Activated gamma-delta T cell treated with Interleukin-2 at 50 U/mL for 16 hours (primary cell): ENCODE measurements at regions not wholly inside any gene's neighbourhood (a gene's known extent, or its start where the extent isn't known, plus 50 kb on each side); places are given as distances from the start of the nearest gene placed in this dataset.

Experiments
- DNase-seq: peaks from one replicate; pipeline ENCODE4 v3.0.0-alpha.2; 2020

DNA sequence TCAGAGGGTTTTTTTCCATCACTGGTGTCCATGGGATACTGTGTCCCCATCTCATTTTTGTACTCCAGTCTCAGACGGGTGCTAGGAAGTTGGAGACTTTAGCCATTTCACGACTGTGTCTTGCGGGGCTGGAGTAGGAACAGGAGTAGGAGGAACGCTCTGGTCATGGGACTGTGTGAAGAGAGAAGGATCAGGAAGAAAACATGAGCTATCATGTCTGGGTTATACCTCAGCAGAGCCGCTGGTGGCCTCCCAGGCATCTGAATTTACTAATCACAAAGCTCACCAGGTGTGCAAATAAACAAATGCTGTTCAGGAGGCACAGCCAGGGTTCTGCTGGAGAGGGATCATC, 225.4 kb downstream of the SEC14L1 start:
- DNase-seq, result no peak

DNA sequence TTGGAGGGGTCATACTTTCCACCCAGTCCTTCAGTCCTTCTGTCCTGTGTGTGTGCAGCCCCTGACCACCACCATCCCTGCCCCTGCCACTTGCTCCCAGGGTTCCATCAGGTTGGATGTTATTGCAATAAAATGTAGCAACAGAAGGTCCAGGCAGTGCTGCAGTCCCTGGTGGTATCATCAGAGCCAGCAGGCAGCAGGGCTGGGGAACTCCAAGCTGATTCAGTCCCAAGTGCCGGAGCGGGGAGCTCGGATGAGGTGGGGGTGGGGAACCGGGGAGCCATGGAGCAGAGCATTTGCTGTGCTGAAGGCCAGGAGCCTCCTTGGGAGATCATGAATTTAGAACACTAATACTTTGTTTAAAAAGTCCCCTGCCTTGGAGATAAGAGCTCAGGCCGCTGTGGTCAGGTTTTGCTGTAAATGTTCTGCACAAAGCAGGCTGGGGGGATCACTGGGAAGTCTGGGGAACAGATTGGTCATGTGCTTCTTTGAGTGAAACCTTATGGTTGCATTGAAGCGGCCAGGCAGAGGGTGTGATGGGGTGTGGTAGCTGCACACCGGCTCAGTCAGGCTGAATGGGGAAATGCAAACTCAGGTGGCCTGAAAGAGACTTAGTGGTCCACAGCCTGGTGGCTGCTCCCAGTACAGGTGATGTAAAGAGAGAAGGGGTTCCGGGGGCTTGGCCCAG, 225.9 kb downstream of the SEC14L1 start:
- DNase-seq, result no peak

DNA sequence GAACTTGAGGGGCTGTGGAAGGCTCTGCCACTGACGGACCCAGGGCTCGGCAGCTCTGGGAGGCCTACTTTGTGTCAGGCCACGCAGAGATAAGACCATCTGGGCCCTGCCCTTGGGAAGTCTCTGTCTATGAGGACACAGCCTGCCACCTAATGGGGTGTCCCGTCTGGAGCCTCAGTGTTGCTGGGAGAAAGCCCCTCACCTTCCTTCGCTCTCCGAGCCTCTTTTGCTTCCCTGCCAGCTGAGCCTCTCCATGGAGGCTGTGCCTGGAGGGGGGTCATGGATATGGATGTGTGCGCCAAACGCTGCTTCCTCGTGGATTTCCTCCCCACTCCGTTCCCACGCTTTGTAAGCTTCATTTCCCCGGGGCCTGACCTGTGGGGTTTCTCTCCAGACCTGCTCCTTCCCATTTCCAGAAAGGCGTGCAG, 228.8 kb downstream of the SEC14L1 start:
- DNase-seq, result no peak

DNA sequence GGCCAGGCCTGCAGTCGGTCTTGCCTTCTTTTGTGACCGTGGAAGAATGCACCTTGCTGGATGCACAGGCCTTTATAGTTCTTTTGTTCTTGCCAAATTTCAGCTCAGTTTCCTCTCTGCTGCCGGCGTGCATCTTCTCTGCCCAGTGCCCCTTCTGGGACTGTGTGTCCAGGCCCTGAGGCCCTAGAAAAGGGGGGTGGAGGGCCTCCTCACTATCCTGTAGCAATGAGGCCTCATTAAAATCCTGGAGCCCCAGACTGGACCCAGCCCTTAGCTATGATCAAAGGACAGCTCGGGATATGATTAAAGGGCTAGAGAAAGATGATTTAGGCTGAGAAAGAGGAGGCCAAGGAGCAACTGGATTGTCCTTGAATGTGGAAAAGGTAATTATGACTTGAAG, 229.8 kb downstream of the SEC14L1 start:
- no peak for DNase-seq

DNA sequence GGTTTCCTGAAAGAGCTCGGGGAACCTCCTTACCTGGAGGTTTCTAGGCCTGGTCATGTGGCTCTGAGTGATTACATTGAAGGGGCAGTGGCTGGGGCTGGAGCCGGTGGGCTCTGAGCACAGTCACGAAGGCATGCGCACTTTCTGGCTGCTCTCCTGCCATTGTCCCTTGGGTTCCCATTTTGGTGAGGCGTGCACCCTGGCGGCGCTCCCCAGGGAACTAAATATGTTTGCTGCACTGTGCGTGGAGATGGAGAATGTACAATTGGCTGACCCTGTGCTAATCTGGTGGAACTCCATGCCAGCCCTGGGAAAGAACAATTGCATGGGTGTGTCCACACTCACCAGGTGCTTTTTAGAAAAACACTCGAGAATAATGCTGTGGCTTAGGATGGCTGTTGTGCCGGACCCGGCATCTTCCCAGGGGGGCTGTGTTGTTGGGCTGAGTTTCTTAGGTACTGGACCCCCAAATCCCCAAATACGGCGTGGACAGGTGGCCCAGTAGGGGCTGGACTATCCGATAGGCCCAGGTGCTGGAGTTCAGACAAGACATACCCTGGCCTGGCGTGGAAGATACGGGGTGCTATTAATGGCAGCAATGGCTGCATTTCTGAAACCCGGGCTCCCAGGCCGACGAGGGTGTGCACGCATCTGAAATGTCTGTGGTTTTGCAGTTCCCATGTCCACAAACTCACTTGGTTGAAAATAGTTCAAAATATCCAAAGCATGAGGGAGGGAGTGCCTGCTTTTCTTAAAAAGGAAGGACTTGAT, 230.5 kb downstream of the SEC14L1 start:
- no peak for DNase-seq

DNA sequence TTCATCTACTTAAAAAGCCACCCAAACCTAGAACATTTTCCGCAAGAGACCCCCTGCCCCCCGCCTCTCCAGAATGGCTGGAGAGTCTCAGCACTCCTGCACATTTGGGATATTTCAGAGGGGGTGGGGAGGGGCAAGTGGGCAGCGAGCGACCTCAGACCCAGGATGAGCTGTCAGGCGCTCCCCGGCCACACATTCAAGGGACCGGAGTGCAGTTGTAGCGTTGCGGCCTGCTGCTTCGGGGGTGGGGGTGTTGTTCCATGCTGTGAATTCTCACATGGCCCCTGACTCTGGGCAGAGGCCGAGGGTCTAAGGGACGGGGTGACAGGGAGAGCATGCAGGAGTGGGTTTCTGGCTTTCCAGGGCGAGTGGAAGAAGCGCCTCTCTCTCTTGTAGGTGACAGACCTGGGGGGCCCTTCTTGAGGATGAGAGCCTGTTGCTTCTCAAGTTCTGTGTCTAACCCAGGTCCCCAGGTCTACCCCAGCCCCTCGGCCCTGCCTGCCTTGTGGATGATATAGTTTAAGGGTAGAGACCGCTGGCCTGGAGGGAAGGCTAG, 231.2 kb downstream of the SEC14L1 start:
- DNase-seq, result no peak

DNA sequence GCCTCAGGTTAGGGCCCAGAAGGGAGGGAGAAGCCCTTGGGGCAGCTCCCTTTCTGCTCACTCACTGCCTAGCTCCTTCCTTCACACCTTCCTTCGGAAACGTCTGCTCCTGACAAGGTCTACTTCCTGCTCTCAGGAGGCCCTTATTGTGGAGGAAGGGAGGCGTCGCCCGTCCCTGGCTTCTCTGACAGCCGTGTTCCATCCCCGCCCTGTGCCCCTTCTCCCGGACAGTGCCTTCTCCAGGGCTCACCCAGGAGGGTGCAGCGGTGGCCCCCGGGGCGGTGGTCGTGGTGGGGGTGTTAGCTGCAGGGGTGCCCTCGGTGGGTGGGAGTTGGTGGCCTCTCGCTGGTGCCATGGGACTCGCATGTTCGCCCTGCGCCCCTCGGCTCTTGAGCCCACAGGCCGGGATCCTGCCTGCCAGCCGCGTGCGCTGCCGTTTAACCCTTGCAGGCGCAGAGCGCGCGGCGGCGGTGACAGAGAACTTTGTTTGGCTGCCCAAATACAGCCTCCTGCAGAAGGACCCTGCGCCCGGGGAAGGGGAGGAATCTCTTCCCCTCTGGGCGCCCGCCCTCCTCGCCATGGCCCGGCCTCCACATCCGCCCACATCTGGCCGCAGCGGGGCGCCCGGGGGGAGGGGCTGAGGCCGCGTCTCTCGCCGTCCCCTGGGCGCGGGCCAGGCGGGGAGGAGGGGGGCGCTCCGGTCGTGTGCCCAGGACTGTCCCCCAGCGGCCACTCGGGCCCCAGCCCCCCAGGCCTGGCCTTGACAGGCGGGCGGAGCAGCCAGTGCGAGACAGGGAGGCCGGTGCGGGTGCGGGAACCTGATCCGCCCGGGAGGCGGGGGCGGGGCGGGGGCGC, 231.9 kb downstream of the SEC14L1 start:
- peak; percentile 68 for DNase-seq

DNA sequence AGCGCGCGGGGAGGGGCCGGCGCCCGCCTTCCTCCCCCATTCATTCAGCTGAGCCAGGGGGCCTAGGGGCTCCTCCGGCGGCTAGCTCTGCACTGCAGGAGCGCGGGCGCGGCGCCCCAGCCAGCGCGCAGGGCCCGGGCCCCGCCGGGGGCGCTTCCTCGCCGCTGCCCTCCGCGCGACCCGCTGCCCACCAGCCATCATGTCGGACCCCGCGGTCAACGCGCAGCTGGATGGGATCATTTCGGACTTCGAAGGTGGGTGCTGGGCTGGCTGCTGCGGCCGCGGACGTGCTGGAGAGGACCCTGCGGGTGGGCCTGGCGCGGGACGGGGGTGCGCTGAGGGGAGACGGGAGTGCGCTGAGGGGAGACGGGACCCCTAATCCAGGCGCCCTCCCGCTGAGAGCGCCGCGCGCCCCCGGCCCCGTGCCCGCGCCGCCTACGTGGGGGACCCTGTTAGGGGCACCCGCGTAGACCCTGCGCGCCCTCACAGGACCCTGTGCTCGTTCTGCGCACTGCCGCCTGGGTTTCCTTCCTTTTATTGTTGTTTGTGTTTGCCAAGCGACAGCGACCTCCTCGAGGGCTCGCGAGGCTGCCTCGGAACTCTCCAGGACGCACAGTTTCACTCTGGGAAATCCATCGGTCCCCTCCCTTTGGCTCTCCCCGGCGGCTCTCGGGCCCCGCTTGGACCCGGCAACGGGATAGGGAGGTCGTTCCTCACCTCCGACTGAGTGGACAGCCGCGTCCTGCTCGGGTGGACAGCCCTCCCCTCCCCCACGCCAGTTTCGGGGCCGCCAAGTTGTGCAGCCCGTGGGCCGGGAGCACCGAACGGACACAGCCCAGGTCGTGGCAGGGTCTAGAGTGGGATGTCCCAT, 232.8 kb downstream of the SEC14L1 start:
- peak; percentile 44 for DNase-seq

DNA sequence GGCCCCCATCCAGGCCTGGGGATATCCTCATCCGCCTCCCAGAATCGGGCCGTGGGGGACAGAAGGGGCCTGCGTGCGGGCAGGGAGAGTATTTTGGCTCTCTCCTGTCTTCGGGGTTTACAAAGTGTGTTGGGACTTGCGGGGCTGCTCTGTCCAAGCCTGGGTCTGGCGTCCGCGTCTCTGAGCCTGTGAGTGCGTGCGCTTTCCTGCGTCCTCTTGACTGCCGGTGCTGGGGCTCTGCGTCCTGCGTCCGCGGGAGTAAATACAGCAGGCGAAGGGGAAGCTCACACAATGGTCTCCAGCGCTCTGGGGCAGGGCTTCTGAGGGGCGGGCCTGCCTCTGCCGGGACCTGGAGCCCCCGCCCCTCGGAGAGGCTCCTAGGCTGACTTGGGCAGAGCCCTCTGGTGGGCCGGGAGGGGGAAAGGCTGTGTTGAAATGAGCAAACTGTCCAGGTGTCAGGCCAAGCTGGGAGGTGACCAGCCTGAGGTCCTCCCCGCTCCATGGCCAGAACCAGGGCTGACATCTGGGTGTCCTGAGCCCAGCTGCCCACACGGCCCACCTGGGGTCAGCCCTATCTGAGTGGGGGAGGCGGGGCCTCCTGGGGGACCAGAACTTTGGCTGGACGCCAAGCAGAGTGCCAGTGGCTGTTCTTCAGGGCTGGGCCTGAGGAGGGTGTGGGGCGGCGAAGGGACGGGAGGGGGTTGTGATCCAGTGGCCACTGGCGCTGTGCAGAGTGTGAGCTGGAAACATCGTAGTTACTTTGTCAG, 233.6 kb downstream of the SEC14L1 start:
- peak; percentile 79 for DNase-seq

DNA sequence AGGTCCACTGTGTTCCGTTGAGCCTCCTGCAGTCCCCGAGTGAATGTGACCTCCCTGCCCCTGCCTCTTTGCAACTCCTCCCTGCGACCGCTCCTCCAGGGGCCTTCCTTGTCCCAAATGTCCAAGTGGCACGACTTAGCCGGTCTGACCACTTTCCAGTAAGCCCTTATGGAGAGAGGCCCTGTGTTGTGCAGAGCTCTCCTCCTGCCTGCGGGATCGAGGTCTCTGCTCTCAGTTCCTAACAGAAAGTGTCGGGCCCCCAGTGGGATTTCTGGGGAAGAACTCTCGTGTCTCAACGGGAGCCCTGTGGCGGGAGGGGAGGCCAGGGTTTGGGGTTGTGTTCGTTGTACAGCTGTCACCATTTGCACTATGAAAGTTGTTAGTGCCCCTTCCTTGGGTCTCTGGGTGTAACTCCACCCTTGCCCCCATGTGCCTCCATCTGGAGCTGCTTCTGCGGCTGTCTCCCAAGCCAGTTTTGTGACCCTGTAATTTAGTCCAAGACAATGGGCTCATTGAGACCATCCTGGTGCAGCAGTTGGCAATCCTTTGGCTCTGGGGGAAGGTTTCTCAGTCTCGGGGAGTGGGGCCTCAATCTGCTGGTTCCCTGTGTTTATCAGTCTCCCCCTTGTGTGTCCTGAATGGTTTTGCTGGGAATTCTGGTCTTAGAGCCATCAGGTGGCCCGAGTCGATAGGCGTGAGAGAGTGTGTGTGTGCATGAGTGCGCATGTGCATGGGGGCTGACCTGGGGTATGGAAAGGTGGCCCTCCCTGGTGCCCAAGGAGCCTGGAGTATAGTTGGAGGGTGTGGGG, 234.5 kb downstream of the SEC14L1 start:
- no peak for DNase-seq

DNA sequence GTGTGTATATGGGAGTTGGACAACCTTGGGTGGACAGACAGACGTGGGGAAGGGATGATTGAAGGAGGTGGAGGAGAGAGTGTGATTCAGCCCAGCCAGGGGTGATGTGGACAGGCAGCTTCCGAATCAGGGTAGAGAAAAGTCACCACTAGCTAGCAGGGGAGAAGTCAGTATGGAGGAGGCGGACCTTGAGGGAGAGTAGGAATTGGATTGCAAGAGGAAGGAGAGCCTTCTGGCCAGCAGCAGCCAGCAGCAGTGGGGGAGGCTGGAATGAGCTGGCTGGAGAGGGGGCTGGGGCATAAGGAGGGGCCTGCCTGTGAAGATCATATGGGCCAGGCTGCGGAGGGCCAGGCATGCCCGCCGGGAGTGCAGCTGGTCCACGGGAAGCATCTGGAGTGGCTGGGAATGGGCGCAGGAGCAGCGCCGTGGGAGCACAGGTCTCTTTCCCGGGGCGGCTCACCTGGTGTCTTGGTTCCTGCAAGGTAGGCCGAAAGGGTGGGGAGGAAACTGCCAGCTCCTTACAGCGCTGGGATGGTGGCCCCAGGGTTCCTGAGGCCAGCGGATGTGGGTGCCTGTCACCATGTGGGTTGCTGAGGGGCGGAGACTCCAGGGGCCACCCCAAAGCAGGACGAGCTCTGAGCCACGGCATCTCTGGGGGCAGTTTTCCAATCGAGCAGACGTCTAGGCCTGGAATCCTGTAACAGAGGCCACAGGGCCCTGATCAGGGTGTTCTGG, 235.3 kb downstream of the SEC14L1 start:
- peak; percentile 77 for DNase-seq

DNA sequence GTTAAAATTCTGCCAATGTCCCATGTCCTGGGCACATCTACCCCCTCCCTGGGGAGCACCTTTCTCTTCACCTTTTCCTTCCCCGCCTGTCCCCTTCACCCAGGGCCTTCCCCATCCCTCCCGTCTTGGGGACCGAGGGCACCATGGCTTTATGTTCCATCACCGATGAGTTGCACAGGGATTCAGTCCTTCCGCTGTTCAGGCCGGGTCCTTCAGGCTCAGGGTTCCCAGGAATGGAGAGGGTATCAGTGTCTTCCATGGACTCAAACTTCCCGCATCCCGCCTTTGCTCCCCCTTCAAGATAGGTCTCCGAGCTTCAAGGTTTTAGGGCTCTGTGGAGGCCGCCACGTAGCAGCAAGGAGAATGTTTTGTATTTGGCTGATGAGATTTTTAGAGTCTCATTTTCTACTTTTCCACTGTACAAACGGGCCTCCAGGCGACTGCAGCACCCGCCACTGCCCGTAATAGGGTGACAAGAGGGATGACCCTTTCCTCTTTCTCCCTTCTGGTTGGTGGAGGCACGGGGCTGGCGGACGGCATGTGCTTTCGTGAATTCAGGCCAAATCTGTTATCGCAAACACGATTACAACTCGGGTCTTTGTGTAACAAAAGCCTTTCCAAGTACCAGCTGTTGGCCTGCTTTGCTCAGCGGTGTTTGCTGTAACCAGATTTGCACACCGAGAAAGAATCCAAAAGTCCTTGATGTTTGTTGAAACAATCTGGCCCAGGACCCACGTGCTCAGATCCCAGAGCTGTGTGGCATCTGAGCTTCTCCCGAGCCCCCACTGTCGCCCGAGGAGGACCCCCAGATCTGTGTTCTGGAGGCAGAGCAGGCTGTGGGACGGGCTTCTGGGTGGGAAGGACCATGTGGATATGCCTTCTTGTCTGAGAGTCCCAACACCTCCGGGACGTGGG, 236.3 kb downstream of the SEC14L1 start:
- no peak for DNase-seq

DNA sequence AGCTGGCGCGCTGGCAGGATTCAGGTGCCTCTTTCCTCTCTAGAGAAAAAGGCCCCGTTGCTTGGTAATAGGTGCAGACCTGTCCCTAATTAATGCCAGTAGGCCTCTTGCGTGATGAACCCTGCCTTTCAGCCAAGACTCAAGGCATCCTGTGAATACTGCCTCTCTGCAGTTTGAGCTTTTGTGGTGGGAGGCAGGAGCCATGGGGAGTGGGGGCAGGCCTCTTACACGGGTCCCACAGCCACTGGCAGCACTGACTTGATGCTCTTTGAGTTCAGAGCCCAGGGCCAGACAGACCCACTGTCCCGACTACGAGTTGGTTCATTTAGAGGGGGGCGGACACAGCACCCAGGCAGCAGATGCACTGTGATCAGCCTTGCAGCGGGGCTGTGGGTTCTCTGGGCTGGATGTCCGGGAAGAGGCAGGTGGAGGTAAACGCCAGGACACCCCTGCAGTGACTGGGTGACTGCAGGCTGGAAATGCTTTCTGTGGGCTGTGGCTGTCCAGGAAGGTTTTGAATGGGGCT, 237.0 kb downstream of the SEC14L1 start:
- DNase-seq, result no peak

DNA sequence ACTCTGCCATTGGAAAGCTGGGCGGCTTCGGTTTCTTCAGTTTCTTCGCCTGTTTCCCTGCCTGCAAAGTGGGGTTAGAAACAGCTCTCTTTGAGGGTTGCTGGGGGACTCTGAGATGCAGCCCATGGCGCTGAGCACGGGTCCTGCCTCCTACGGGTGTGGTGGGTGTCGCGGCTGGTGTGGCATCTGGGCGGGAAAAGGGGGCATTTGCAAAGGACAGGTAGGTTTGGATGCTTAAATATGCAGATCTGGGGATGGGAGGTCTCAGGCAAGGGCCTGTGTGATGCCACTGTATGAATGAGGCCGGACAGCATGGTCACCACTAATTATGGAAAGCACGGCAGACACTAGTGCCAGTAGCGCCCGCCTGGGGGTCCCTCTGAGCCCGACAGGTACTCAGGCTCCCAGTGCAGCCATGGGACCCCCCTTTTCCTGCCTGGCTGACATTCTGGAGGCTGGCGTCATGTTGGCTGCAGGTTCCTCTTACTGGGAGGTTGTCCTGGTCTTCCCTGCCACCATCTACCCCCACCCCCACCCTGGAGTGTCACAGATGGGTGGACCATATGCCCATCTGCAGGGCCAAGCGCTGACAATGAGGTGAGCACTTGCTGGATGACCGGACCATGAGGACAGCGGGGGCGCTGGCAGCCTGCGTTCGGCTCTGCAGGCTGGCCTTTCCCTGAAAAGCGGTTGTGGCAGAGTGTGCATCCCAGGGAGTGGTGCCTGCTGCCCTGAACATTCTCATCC, 237.7 kb downstream of the SEC14L1 start:
- DNase-seq, result no peak

DNA sequence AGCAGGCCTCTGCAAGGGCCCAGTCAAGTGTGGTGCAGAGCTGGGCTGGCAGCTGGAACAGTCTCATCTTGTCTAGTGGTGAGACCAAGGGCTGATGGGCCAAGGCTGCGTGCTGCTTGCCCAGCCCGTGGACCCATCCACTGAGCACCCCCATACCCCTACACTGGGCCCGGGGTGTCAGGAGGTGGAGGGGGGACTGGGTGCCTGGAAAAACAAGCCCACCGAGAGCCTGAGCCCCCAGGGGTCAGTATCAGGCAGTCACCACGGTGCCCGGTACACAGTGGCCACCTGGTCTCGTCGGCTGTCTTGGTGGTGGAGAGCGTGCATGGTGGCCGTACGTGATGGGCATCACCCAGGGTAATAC, 238.3 kb downstream of the SEC14L1 start:
- no peak for DNase-seq

DNA sequence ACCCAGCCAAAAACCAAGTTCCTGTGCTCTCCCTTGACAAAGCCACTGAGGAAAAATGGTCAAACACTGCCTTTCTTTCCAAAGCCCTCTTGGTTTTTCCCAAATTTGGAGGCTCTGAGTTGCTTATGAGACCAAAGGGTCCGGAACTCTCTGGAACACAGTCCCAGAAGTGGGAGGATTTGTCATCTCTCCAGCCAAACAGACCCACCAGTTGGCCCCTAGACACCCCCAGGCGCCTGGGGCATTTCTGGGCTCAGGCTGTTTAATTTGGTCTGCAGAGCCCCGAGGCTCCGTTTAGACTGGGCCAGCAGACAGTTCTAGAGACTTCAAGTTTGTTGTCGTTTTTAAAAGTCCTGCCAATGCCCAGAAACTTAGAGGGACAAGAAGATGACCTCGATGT, 239.1 kb downstream of the SEC14L1 start:
- no peak for DNase-seq

DNA sequence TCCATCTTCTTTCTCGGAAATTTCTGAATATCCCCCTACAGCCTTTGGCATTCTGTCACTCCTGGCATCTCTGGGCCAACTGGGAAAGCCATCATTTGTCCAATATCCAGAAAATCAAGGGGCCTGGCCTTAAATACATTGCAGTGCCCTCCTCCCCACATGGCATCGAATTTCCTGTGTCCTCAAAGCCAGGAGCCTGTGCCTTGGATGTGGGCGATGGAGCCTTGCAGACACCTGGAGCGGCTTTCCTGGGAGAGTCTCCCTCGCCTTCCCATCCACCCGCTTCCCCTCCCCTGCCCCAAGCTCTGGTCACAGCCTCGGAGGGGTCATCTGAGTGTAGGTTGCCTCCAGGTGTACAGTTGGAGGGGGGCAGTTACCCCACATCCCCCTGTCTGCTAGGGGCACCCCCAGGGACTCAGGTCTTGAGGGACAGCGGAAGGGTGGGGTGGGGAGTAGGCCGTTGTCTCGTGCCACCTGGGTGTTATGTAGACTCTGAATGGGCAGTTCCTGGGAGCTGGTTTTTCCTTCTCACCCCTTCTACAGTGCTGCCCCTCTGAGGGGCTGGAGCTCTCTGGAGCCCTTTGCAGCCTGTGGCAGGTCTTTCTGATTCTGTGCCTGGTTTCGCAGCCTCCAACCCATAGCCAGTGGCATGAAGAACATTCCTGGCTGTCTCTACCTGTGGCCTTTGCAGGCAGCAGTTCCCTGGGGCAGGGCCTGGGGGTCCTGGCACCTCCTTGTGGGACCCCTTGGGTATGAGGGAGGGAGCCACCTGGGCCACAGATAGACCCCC, 239.8 kb downstream of the SEC14L1 start:
- no peak for DNase-seq
